Colonic mucosa (tissue), 4 donors: ENCODE measurements at regions not wholly inside any gene's neighbourhood (a gene's known extent, or its start where the extent isn't known, plus 50 kb on each side); places are given as distances from the start of the nearest gene placed in this dataset.

Experiments
- DNase-seq: peaks from one replicate; pipeline ENCODE4 v3.0.0-alpha.2; 2020
- H3K27ac ChIP-seq: fragments of 200-600 bp; one replicate; pipeline ENCODE4 v1.8.0; 2021
- H3K27me3 ChIP-seq: fragments of 200-600 bp; one replicate; pipeline ENCODE4 v1.8.0; 2021
- H3K36me3 ChIP-seq: fragments of 200-600 bp; one replicate; pipeline ENCODE4 v1.8.0; 2021
- H3K4me1 ChIP-seq: fragments of 200-600 bp; one replicate; pipeline ENCODE4 v1.8.0; 2021; ENCODE audit warnings: mild to moderate bottlenecking
- H3K4me3 ChIP-seq: fragments of 200-600 bp; one replicate; pipeline ENCODE4 v1.8.0; 2021
- H3K9ac ChIP-seq, 2 donors: one replicate each; pipeline ENCODE4 v1.7.0; 2013; ENCODE audit warnings: control low read depth in 2 of 2, low read depth in 2 of 2, low read length in 2 of 2
- H3K9me3 ChIP-seq: fragments of 200-600 bp; one replicate; pipeline ENCODE4 v1.8.0; 2021
- CTCF ChIP-seq: fragments of 200-600 bp; IDR thresholded peaks from one replicate; pipeline ENCODE4 v1.8.0; 2022; ENCODE audit warnings: antibody characterized with exemption, mild to moderate bottlenecking
- intact Hi-C: fragments of 100-400 bp; cut with DNase I; formaldehyde crosslinking; loops from one replicate; pipeline ENCODE4 v1.14.1; 2022
- donor health status: healthy.
- donor health status: DM: no; HTN: no; CAD: no.
- donor health status: DM: no; HTN: no; CAD: no.

DNA sequence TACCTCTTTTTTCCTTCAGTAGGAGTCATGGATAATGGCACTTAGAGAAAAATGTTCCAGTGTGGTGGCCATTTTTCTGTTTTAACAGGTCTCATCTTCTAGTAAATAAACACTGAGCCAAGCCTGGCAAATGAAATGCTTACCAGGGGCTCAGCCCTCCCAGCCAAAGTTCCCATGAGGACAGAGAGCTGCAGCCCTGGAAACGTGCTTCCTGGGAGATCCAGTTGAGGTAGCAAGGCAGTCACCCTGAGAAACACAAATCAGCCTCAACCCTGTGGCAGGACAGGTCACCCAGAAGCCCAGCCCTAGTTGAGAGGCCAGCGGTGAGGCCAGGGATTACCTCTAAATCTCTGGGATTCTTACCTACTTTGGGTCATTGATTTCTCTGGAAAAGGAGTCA lies 140.1 kb downstream of the LNPK start:
- no peaks in the 10 kb centered on the region for H3K4me1 ChIP-seq
- DNase-seq, result no peak
- no peaks in the 10 kb centered on the region for H3K36me3 ChIP-seq
- H3K27ac ChIP-seq, result no peak overlapping the region
- no peaks in the 10 kb centered on the region for H3K27me3 ChIP-seq
- H3K9me3 ChIP-seq, result no peaks in the 10 kb centered on the region
- intact Hi-C loops, result no loop called here
- H3K9ac ChIP-seq, result no peak overlapping the region
- no peak overlapping the region for H3K4me3 ChIP-seq
- no peak for TF ChIP-seq CTCF

DNA sequence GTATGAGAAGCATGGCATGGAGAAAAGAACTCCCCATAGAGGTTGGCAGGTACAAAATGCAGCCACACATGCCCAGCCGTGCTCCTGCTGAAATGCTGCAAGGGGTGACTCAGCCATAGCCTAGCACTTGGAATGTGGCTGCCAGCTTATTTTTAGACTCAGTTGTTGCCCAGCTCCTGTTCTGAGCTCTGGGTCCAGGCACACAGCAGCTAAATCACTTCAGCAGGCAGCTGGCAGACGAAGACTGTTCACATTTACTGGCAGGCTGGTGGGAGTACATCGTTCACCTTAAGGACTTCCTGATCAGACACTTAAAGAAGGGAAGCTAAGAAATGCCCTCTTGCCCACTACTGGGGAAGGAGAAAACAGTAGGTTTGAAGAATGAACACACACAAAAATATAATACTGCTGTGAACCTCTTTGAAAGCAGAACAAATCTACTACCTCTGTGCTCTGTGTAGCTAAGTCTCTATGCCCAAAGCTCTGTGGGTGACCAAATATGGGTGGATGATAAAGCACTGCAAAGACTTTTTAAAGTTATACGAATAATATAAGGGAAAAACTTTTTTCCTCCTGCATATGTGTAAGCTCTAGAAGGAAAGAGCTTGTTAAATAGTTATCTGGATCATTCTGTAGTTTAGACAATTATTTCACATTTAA lies 146.1 kb downstream of the LNPK start:
- DNase-seq, result no peak
- Histone ChIP-seq H3K27me3 (no peaks in the 10 kb centered on the region), H3K4me1 (no peaks in the 10 kb centered on the region), H3K27ac (no peak overlapping the region), H3K9me3 (no peaks in the 10 kb centered on the region), H3K36me3 (no peaks in the 10 kb centered on the region), H3K4me3 (no peak overlapping the region), H3K9ac (no peak overlapping the region)
- TF ChIP-seq CTCF, result no peak
- intact Hi-C loops, result no loop called here

DNA sequence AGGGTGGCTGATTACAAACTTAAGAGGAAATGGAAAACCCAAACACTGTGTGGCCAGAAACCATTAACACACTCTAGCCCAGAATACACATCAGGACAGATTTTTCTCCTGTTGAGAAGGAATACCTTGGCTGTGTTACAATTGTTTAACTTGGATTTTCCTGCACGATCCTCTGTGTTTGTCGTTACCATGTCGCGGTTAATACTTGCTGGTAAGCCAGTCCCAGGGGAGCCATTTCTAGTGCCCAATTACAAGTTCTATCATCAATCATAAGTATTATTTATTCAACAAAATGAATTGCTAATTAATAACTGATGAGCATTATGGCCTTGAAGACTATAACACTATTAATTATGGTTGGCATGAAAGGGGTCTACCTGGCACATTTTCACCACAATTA lies 146.8 kb downstream of the LNPK start:
- TF ChIP-seq CTCF, result no peak
- Histone ChIP-seq H3K36me3 (no peaks in the 10 kb centered on the region), H3K9me3 (no peaks in the 10 kb centered on the region), H3K4me1 (no peaks in the 10 kb centered on the region), H3K4me3 (no peak overlapping the region), H3K27me3 (no peaks in the 10 kb centered on the region), H3K27ac (no peak overlapping the region), H3K9ac (no peak overlapping the region)
- intact Hi-C loops, result no loop called here
- no peak for DNase-seq

DNA sequence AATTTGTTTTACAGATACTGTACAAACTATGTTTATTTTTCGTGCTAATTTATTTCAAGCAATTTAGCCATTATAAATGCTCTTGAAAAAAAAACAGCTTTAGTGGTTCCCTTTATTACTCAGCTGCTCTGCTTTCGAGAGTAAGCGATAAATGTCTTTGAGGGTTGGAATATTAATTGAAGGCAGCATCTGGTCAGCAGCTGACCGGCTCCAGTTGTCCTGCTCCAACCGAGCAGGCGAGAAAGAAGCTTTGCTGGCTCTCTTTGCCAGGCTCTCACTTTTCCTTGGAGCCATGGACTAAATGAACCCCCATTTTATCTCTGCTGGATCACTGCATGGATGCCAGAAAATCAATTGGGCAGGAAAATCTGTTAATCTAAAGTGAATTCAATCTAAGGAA lies 147.4 kb downstream of the LNPK start:
- no peak for TF ChIP-seq CTCF
- intact Hi-C loops, result no loop called here
- Histone ChIP-seq H3K4me1 (no peaks in the 10 kb centered on the region), H3K27ac (no peak overlapping the region), H3K9ac (no peak overlapping the region), H3K27me3 (no peaks in the 10 kb centered on the region), H3K4me3 (no peak overlapping the region), H3K36me3 (no peaks in the 10 kb centered on the region), H3K9me3 (no peaks in the 10 kb centered on the region)
- no peak for DNase-seq

- Histone ChIP-seq H3K27me3 (no peaks in the 10 kb centered on the region), H3K9ac (no peak overlapping the region), H3K4me3 (no peak overlapping the region), H3K4me1 (no peaks in the 10 kb centered on the region), H3K36me3 (no peaks in the 10 kb centered on the region), H3K9me3 (no peaks in the 10 kb centered on the region), H3K27ac (no peak overlapping the region)
- no peak for TF ChIP-seq CTCF
- intact Hi-C loops, result no loop called here
- DNase-seq, result no peak
These were observed 147.9 kb downstream of the LNPK start for GRCh38 chr2:175854129-175854528.

DNA sequence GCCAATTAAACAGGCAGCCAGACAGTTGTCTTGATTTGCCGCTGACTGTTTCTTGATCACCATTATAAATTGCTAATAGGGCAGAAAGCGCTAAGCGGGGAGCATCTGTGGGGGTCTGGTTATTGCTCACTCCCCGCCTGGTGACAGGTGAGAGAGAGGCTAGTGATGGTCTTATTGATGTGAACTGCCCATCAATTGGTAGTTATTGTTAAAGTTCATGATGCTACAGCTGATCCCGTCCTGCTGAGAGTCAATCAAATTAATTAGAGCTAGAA lies 148.5 kb downstream of the LNPK start:
- no peaks in the 10 kb centered on the region for H3K9me3 ChIP-seq
- DNase-seq, result no peak
- intact Hi-C loops, result no loop called here
- H3K9ac ChIP-seq, result no peak overlapping the region
- H3K36me3 ChIP-seq, result no peaks in the 10 kb centered on the region
- H3K27me3 ChIP-seq, result no peaks in the 10 kb centered on the region
- TF ChIP-seq CTCF, result no peak
- H3K4me1 ChIP-seq, result no peaks in the 10 kb centered on the region
- H3K27ac ChIP-seq, result no peak overlapping the region
- no peak overlapping the region for H3K4me3 ChIP-seq
